Small intestine (tissue), 7 donors: ENCODE measurements at regions not wholly inside any gene's neighbourhood (a gene's known extent, or its start where the extent isn't known, plus 50 kb on each side); places are given as distances from the start of the nearest gene placed in this dataset.

Experiments used
- DNase-seq, 2 donors: peaks; one replicate each; pipeline versions ENCODE4 v3.0.0 to v3.0.0-alpha.2; 2013
- FAIRE-seq: peaks from 2 replicates; lab custom pipeline; 2012; peaks lifted over from hg19 to GRCh38; lab: Jason Lieb, UNC
- H3K27ac ChIP-seq, 3 donors: one replicate each; pipeline ENCODE4 v1.5.1; 2013; ENCODE audit warnings: low read length in 2 of 3, mild to moderate bottlenecking in 2 of 3, control low read depth in 1 of 3, inconsistent platforms in 1 of 3, low read depth in 1 of 3, moderate library complexity in 1 of 3
- H3K27me3 ChIP-seq, 3 donors: one replicate each; pipeline ENCODE4 v1.6.1; 2013; ENCODE audit warnings: low read length in 3 of 3, inconsistent platforms in 1 of 3; ENCODE audit not compliant: control insufficient read depth in 3 of 3, insufficient read depth in 3 of 3
- H3K36me3 ChIP-seq, 3 donors: one replicate each; pipeline ENCODE4 v1.6.1; 2013; ENCODE audit warnings: low read length in 3 of 3, inconsistent platforms in 1 of 3, low read depth in 1 of 3, mild to moderate bottlenecking in 1 of 3, moderate library complexity in 1 of 3; ENCODE audit not compliant: control insufficient read depth in 3 of 3, insufficient read depth in 2 of 3
- H3K4me1 ChIP-seq, 3 donors: one replicate each; pipeline ENCODE4 v1.6.1; 2013; ENCODE audit warnings: low read length in 2 of 3, inconsistent platforms in 1 of 3, low read depth in 1 of 3, mild to moderate bottlenecking in 1 of 3, moderate library complexity in 1 of 3; ENCODE audit not compliant: control insufficient read depth in 3 of 3, insufficient read depth in 2 of 3
- H3K4me3 ChIP-seq, 3 donors: one replicate each; pipeline ENCODE4 v1.5.1; 2013; ENCODE audit warnings: low read length in 3 of 3, control low read depth in 1 of 3, inconsistent platforms in 1 of 3, low read depth in 1 of 3, mild to moderate bottlenecking in 1 of 3, moderate library complexity in 1 of 3
- H3K9me3 ChIP-seq, 2 donors: one replicate each; pipeline ENCODE4 v1.6.1; 2013; ENCODE audit warnings: low read depth in 1 of 2, low read length in 1 of 2; ENCODE audit not compliant: control insufficient read depth in 2 of 2, insufficient read depth in 1 of 2
- WGBS, 3 donors: extraction: QIAGEN DNeasy Blood & Tissue Kit; methylation state at CpG; one replicate each; pipeline ENCODE4 v1.1.7; 2013; 5-methylcytosine and 5-hydroxymethylcytosine counted together
- donor health status: healthy with polysubstance abuse.
- donor health status: control.
- donor health status: control.
- donor health status: Bipolar disorder and iron deficiency.
- donor health status: healthy.

- Histone ChIP-seq H3K9me3 (peaks cover 0 to 4% of the 10 kb centered on the region in 2 donors), H3K36me3 (no peaks in the 10 kb centered on the region), H3K4me3 (no peak overlapping the region), H3K27ac (no peak overlapping the region), H3K4me1 (no peaks in the 10 kb centered on the region), H3K27me3 (no peaks in the 10 kb centered on the region)
- no peak for FAIRE-seq
- no peak for DNase-seq
Measured at GRCh38 chr12:40614923-40615322, 77.3 kb upstream of the CNTN1 start.

GRCh38 chr12:40615590-40615989, 76.6 kb upstream of the CNTN1 start:
- no peak overlapping the region for H3K4me3 ChIP-seq

GRCh38 chr12:40616383-40616915, 75.8 kb upstream of the CNTN1 start:
- FAIRE-seq (no peak), DNase-seq (no peak)
- WGBS, 3 donors = 79 to 88% (median 85%) methylated on average over 4 of the region's 4 CpGs
- Histone ChIP-seq H3K9me3 (peaks cover 0 to 4% of the 10 kb centered on the region in 2 donors), H3K4me1 (no peaks in the 10 kb centered on the region), H3K27me3 (no peaks in the 10 kb centered on the region), H3K27ac (no peak overlapping the region), H3K36me3 (no peaks in the 10 kb centered on the region), H3K4me3 (no peak overlapping the region)

More at GRCh38 chr12:40615590-40615989, 76.6 kb upstream of the CNTN1 start:
- DNase-seq (no peak), FAIRE-seq (no peak)
- WGBS, 3 donors = 43 to 75% (median 49%) methylated on average over 1 of the region's 1 CpG
- no peaks in the 10 kb centered on the region for H3K36me3 ChIP-seq
- peaks cover 0 to 4% of the 10 kb centered on the region in 2 donors for H3K9me3 ChIP-seq
- no peaks in the 10 kb centered on the region for H3K4me1 ChIP-seq
- no peak overlapping the region for H3K27ac ChIP-seq
- H3K27me3 ChIP-seq = no peaks in the 10 kb centered on the region

- DNase-seq (no peak), FAIRE-seq (no peak)
- Histone ChIP-seq H3K4me3 (no peak overlapping the region), H3K27me3 (no peaks in the 10 kb centered on the region), H3K4me1 (no peaks in the 10 kb centered on the region), H3K27ac (no peak overlapping the region), H3K9me3 (peaks cover 0 to 1% of the 10 kb centered on the region in 2 donors), H3K36me3 (no peaks in the 10 kb centered on the region)
- 60 to 85% (median 79%) methylated on average over 1 of the region's 1 CpG for WGBS, 3 donors
Measured at GRCh38 chr12:40618636-40619035, 73.6 kb upstream of the CNTN1 start.

GRCh38 chr12:40620564-40621019, 71.6 kb upstream of the CNTN1 start:
- H3K27ac ChIP-seq = no peak overlapping the region
- H3K9me3 ChIP-seq = no peaks in the 10 kb centered on the region
- H3K36me3 ChIP-seq = no peaks in the 10 kb centered on the region
- no peaks in the 10 kb centered on the region for H3K4me1 ChIP-seq
- no peak for DNase-seq
- no peak overlapping the region for H3K4me3 ChIP-seq
- WGBS, 3 donors = 95 to 98% (median 98%) methylated on average over 16 to 38 of the region's 38 CpGs
- FAIRE-seq = no peak
- no peaks in the 10 kb centered on the region for H3K27me3 ChIP-seq

GRCh38 chr12:40622246-40622838, 69.9 kb upstream of the CNTN1 start:
- 36 to 55% (median 43%) methylated on average over 3 of the region's 3 CpGs for WGBS, 3 donors
- no peaks in the 10 kb centered on the region for H3K4me1 ChIP-seq
- no peak overlapping the region for H3K27ac ChIP-seq
- FAIRE-seq = no peak
- no peaks in the 10 kb centered on the region for H3K27me3 ChIP-seq
- no peak overlapping the region for H3K4me3 ChIP-seq
- no peaks in the 10 kb centered on the region for H3K36me3 ChIP-seq
- DNase-seq = peak; percentile 23 to 30
- H3K9me3 ChIP-seq = no peaks in the 10 kb centered on the region

GRCh38 chr12:40632171-40632570, 60.1 kb upstream of the CNTN1 start:
- DNase-seq (no peak), FAIRE-seq (no peak)
- H3K36me3 ChIP-seq = no peaks in the 10 kb centered on the region
- H3K4me1 ChIP-seq = no peaks in the 10 kb centered on the region
- no peak overlapping the region for H3K4me3 ChIP-seq
- no peak overlapping the region for H3K27ac ChIP-seq
- no peaks in the 10 kb centered on the region for H3K27me3 ChIP-seq
- H3K9me3 ChIP-seq = no peaks in the 10 kb centered on the region

GRCh38 chr12:40632933-40633332, 59.3 kb upstream of the CNTN1 start:
- Histone ChIP-seq H3K27ac (no peak overlapping the region), H3K4me3 (no peak overlapping the region), H3K9me3 (no peaks in the 10 kb centered on the region), H3K27me3 (no peaks in the 10 kb centered on the region), H3K4me1 (no peaks in the 10 kb centered on the region), H3K36me3 (no peaks in the 10 kb centered on the region)
- no peak for FAIRE-seq
- no peak for DNase-seq
- WGBS, 3 donors = 64 to 79% (median 66%) methylated on average over 3 of the region's 3 CpGs
